Activated CD4-positive, alpha-beta T cell treated with anti-CD3 and anti-CD28 coated beads, Interleukin-2, amount 10 ng/mL, durations not matched to agents 7 days and 5 days (primary cell): ENCODE measurements at regions not wholly inside any gene's neighbourhood (a gene's known extent, or its start where the extent isn't known, plus 50 kb on each side); places are given as distances from the start of the nearest gene placed in this dataset.
"Not testable (repeated sequence)": the region's sequence is repeated elsewhere in the genome, so short reads cannot be mapped to it uniquely, and the experiment has no call there.

Experiments used
- CTCF ChIA-PET: fragments of 350-600 bp; sonication (Branson Sonifier 250); formaldehyde crosslinking; loops from one replicate; lab custom pipeline; 2021; ENCODE audit warnings: antibody characterized with exemption; lab: Charles Lee
- POLR2A ChIA-PET: fragments of 350-600 bp; sonication (Branson Sonifier 250); formaldehyde crosslinking; loops from one replicate; lab custom pipeline; 2021; ENCODE audit warnings: antibody characterized with exemption; lab: Charles Lee
- DNase-seq: peaks from one replicate; pipeline ENCODE4 v3.0.0-alpha.2; 2020
- H3K27ac Mint-ChIP-seq: one replicate; pipeline ENCODE4 v1.8.0; 2021; ENCODE audit warnings: mild to moderate bottlenecking, moderate library complexity, mixed read lengths
- H3K27me3 Mint-ChIP-seq: one replicate; pipeline ENCODE4 v1.8.0; 2021; ENCODE audit warnings: mixed read lengths
- H3K36me3 Mint-ChIP-seq: one replicate; pipeline ENCODE4 v1.8.0; 2021; ENCODE audit warnings: low read depth, mixed read lengths
- H3K4me1 Mint-ChIP-seq: one replicate; pipeline ENCODE4 v1.8.0; 2021; ENCODE audit warnings: mixed read lengths
- H3K4me3 Mint-ChIP-seq: one replicate; pipeline ENCODE4 v1.8.0; 2021; ENCODE audit warnings: mild to moderate bottlenecking, moderate library complexity, mixed read lengths
- H3K9me3 Mint-ChIP-seq: one replicate; pipeline ENCODE4 v1.8.0; 2021; ENCODE audit warnings: mixed read lengths

DNA sequence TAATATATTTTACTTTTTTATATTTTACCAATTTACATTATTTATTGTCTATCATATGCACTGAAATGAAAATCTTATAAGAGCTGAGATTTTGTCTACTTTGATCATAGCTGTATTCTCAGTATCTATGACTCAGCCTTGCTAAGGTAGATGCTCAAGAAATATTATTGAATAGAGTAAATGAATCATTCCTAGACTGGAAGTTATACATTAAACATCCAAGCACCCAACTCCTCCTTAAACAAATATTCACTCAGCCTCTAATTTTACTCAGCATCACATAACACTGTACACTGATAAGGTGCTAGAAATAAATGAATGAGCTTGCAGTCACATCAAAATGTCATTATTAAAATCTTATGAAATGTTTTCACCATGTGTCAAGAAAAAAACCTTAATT, 1424.9 kb downstream of the LRFN5 start:
- Mint-ChIP-seq H3K4me3 (no peak overlapping the region), H3K36me3 (no peaks in the 10 kb centered on the region), H3K4me1 (no peaks in the 10 kb centered on the region), H3K27me3 (no peaks in the 10 kb centered on the region), H3K27ac (no peak overlapping the region), H3K9me3 (no peaks in the 10 kb centered on the region)
- POLR2A ChIA-PET, result no interaction called here
- CTCF ChIA-PET, result no interaction called here
- no peak for DNase-seq

- Mint-ChIP-seq H3K36me3 (no peaks in the 10 kb centered on the region), H3K9me3 (peaks cover 11% of the 10 kb centered on the region), H3K27me3 (no peaks in the 10 kb centered on the region), H3K27ac (no peak overlapping the region), H3K4me1 (no peaks in the 10 kb centered on the region), H3K4me3 (no peak overlapping the region)
- DNase-seq, result no peak
- ChIA-PET CTCF (no interaction called here), POLR2A (no interaction called here)
Observed at GRCh38 chr14:43022094-43022800, 1415.6 kb downstream of the LRFN5 start.

GRCh38 chr14:43019826-43020225, 1413.2 kb downstream of the LRFN5 start:
- no peaks in the 10 kb centered on the region for H3K4me1 Mint-ChIP-seq
- H3K9me3 Mint-ChIP-seq, result peaks cover 11% of the 10 kb centered on the region
- ChIA-PET CTCF (interaction anchor here (0.6 kb wide), 1 partner anchor 350 kb away, joined by 4 read pairs; no protein-coding TSS in a partner anchor), POLR2A (no interaction called here)
- no peaks in the 10 kb centered on the region for H3K27me3 Mint-ChIP-seq
- no peak for DNase-seq
- H3K36me3 Mint-ChIP-seq, result no peaks in the 10 kb centered on the region
- H3K27ac Mint-ChIP-seq, result no peak overlapping the region
- no peak overlapping the region for H3K4me3 Mint-ChIP-seq

- no peak overlapping the region for H3K27ac Mint-ChIP-seq
- no peaks in the 10 kb centered on the region for H3K4me1 Mint-ChIP-seq
- H3K36me3 Mint-ChIP-seq, result no peaks in the 10 kb centered on the region
- H3K4me3 Mint-ChIP-seq, result no peak overlapping the region
- DNase-seq, result no peak
- H3K9me3 Mint-ChIP-seq, result peaks cover 6% of the 10 kb centered on the region
- POLR2A ChIA-PET, result no interaction called here
- CTCF ChIA-PET, result no interaction called here
- H3K27me3 Mint-ChIP-seq, result no peaks in the 10 kb centered on the region
Observed at GRCh38 chr14:43014338-43014737, 1407.7 kb downstream of the LRFN5 start.

- H3K27ac Mint-ChIP-seq, result no peak overlapping the region
- H3K9me3 Mint-ChIP-seq, result peaks cover 5% of the 10 kb centered on the region
- POLR2A ChIA-PET, result no interaction called here
- no peak overlapping the region for H3K4me3 Mint-ChIP-seq
- no peaks in the 10 kb centered on the region for H3K27me3 Mint-ChIP-seq
- CTCF ChIA-PET, result no interaction called here
- H3K4me1 Mint-ChIP-seq, result no peaks in the 10 kb centered on the region
- DNase-seq, result no peak
- no peaks in the 10 kb centered on the region for H3K36me3 Mint-ChIP-seq
Observed at GRCh38 chr14:43012817-43013216, 1406.1 kb downstream of the LRFN5 start.

- POLR2A ChIA-PET, result no interaction called here
- Mint-ChIP-seq H3K36me3 (no peaks in the 10 kb centered on the region), H3K27me3 (no peaks in the 10 kb centered on the region), H3K9me3 (peaks cover 36% of the 10 kb centered on the region), H3K4me1 (no peaks in the 10 kb centered on the region), H3K4me3 (no peak overlapping the region), H3K27ac (no peak overlapping the region)
- CTCF ChIA-PET, result no interaction called here
- no peak for DNase-seq
Observed at GRCh38 chr14:43005807-43006206, 1399.1 kb downstream of the LRFN5 start.

DNA sequence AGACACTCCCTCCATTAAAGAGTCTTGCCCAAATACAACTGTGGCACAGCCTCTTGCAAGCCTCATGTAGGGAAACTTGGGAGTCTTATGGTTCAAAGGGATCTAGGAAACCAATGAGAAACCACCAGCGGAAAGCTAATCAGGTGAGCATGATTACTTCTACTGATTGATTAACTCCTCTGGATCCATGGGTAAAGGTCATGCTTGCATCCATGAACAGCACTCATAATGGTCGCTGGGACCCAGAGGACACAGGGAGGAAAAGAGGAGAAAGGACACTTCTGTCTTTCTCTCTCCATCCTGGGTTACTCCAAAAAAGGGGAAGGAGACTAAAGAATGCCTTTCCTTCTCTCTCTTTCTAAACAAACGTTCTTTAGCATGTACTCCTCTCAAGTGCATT, 1397.2 kb downstream of the LRFN5 start:
- Mint-ChIP-seq H3K4me3 (no peak overlapping the region), H3K27me3 (no peaks in the 10 kb centered on the region), H3K4me1 (no peaks in the 10 kb centered on the region), H3K9me3 (peaks cover 39% of the 10 kb centered on the region), H3K27ac (no peak overlapping the region), H3K36me3 (no peaks in the 10 kb centered on the region)
- POLR2A ChIA-PET, result no interaction called here
- CTCF ChIA-PET, result no interaction called here
- no peak for DNase-seq

DNA sequence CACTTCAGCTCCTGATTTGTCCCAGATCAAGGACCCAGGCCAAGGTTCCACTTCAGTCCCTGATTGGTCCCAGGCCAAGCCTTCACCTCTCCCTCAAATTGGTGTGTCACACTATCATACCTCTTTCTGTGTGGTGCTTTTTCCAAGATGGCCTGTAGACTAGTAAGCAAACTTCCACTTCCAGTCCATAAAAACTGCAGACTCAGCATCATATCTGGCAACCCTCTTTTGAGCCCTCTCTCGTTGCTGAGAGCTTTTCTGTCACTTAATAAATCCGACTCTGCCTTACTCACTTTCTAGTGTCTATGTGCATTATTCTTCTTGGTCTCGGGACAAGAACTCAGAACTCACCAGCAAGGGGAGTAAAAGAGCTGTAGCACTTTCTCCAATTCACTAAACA, 1395.1 kb downstream of the LRFN5 start:
- ChIA-PET CTCF (no interaction called here), POLR2A (no interaction called here)
- Mint-ChIP-seq H3K4me1 (no peaks in the 10 kb centered on the region), H3K27me3 (no peaks in the 10 kb centered on the region), H3K36me3 (no peaks in the 10 kb centered on the region), H3K4me3 (no peak overlapping the region), H3K9me3 (peaks cover 35% of the 10 kb centered on the region), H3K27ac (no peak overlapping the region)
- DNase-seq, result no peak

DNA sequence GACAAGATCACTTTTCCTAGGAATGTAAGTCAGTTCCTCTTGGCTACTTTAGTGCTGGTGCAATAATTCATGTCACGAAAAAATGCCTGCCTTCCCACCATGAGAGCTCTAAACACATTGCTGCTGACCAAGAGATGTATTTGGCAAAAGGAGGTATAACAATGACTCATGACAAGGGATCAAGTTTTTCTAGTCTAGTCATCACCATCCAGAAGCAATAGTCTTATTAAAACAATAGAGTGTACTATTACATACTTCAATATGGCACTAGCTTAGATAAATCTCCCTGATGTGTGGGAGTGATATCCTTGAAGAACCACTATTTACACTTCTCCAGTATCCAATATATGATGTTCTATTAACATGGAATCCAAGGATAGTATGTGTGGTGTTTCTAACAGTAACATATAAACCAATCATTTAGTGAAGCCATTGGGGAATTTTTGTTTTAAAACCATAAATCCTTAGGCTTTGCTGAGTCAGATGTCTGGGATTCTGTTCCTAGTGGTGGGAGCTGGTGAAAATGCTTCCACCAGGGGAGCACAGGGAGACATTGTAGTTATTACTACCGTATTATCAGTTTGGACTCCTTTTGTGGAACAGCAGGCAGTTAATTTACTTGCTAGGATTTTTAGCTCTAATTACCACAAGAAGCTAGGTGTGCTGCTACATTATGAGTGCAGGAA, 1387.5 kb downstream of the LRFN5 start:
- Mint-ChIP-seq H3K4me3 (no peak overlapping the region), H3K27ac (no peak overlapping the region), H3K36me3 (no peaks in the 10 kb centered on the region), H3K4me1 (no peaks in the 10 kb centered on the region), H3K9me3 (peaks cover 13% of the 10 kb centered on the region), H3K27me3 (no peaks in the 10 kb centered on the region)
- DNase-seq, result no peak
- POLR2A ChIA-PET, result no interaction called here
- CTCF ChIA-PET, result no interaction called here

GRCh38 chr14:42992930-42993329, 1386.3 kb downstream of the LRFN5 start:
- no peak overlapping the region for H3K27ac Mint-ChIP-seq
- H3K4me3 Mint-ChIP-seq, result no peak overlapping the region

DNA sequence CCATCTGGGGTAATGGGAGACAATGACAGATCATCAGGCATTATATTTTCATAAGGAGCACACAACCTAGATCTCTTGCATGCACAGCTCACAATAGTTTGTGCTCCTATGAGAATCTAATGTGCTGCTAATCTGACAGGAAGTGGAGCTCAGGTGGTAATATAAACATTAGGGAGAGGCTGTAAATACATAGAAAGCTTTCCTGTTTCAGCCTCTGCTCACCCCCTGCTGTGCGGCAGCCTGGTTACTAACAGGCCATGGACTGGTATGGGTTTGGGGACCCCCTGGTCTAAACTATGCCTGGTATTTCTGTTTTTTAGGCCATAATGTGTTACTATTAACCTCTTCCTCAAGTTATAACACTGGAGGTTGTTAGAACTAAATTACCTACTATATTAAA, 1373.7 kb downstream of the LRFN5 start:
- no peak overlapping the region for H3K4me3 Mint-ChIP-seq
- no peaks in the 10 kb centered on the region for H3K4me1 Mint-ChIP-seq
- ChIA-PET CTCF (no interaction called here), POLR2A (no interaction called here)
- no peaks in the 10 kb centered on the region for H3K27me3 Mint-ChIP-seq
- H3K9me3 Mint-ChIP-seq, result peaks cover 13% of the 10 kb centered on the region
- no peak for DNase-seq
- no peaks in the 10 kb centered on the region for H3K36me3 Mint-ChIP-seq
- H3K27ac Mint-ChIP-seq, result no peak overlapping the region

More at GRCh38 chr14:42992930-42993329, 1386.3 kb downstream of the LRFN5 start:
- no peak for DNase-seq
- POLR2A ChIA-PET, result no interaction called here
- Mint-ChIP-seq H3K4me1 (no peaks in the 10 kb centered on the region), H3K36me3 (no peaks in the 10 kb centered on the region), H3K27me3 (no peaks in the 10 kb centered on the region), H3K9me3 (peaks cover 21% of the 10 kb centered on the region)
- CTCF ChIA-PET, result no interaction called here

DNA sequence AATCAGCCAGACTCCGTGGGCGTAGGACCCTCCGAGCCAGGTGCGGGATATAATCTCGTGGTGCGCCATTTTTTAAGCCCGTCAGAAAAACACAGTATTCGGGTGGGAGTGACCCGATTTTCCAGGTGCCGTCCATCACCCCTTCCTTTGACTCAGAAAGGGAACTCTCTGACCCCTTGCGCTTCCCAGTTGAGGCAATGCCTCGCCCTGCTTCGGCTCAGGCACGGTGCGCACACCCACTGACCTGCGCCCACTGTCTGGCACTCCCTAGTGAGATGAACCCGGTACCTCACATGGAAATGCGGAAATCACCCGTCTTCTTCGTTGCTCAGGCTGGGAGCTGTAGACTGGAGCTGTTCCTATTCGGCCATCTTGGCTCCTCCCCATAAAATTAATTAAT, 1366.5 kb downstream of the LRFN5 start:
- H3K27ac Mint-ChIP-seq, H3K4me3 Mint-ChIP-seq, H3K4me1 Mint-ChIP-seq, POLR2A ChIA-PET, DNase-seq, CTCF ChIA-PET, H3K36me3 Mint-ChIP-seq, H3K27me3 Mint-ChIP-seq, H3K9me3 Mint-ChIP-seq: not testable (repeated sequence)

DNA sequence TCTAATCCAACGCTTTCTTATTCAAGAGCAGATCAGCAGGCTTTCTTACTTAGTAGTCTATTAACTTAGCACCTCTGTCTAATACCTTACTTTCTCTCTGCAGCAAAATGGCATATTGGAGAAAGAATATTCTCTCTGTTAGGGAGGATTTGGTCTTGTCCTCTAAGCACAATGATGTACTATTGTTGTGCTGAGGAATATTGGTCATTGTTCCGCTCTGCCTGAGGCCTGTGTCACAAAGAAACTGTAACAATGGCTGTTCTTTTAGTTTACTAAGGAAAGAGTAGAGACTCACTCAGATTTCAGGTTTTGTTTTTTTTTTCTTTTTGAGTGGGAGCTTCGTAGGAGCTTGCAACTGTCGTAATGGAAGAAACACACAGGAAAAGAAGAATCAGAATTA, 1358.8 kb downstream of the LRFN5 start:
- Mint-ChIP-seq H3K4me3 (no peak overlapping the region), H3K4me1 (no peaks in the 10 kb centered on the region), H3K27me3 (no peaks in the 10 kb centered on the region), H3K27ac (no peak overlapping the region), H3K36me3 (no peaks in the 10 kb centered on the region), H3K9me3 (peaks cover 7% of the 10 kb centered on the region)
- no peak for DNase-seq
- POLR2A ChIA-PET, result no interaction called here
- CTCF ChIA-PET, result no interaction called here

DNA sequence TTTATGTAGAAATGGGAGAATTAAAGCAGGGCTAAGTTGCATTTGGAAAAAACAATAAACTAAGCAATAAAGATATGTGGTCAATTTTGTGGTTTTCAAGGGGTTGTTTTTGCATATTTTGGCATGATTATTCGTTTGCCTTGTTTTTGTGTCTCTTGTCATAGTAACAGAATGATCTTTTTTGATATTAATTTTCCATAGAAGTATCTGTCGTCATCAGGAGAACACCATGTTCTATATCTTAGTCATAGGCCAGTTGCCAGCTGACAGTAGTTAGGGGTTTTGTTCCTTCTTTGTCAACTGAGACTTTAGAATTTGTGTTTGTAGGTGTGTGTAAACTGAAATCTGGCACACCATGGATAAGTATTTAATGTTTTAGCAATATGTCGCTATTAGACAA, 1354.8 kb downstream of the LRFN5 start:
- H3K27ac Mint-ChIP-seq, result no peak overlapping the region
- peaks cover 13% of the 10 kb centered on the region for H3K9me3 Mint-ChIP-seq
- no peaks in the 10 kb centered on the region for H3K36me3 Mint-ChIP-seq
- H3K27me3 Mint-ChIP-seq, result no peaks in the 10 kb centered on the region
- no peak overlapping the region for H3K4me3 Mint-ChIP-seq
- CTCF ChIA-PET, result no interaction called here
- no peaks in the 10 kb centered on the region for H3K4me1 Mint-ChIP-seq
- no peak for DNase-seq
- POLR2A ChIA-PET, result no interaction called here
